ENCODE measurements at regions not wholly inside any gene's neighbourhood (a gene's known extent, or its start where the extent isn't known, plus 50 kb on each side); places are given as distances from the start of the nearest gene placed in this dataset.
"Not testable (repeated sequence)": the region's sequence is repeated elsewhere in the genome, so short reads cannot be mapped to it uniquely, and the experiment has no call there.

- Mint-ChIP-seq H3K9me3 (no peaks in the 10 kb centered on the region), H3K27ac (no peak overlapping the region), H3K36me3 (no peaks in the 10 kb centered on the region), H3K4me3 (no peak overlapping the region), H3K4me1 (no peaks in the 10 kb centered on the region), H3K27me3 (peaks cover 17% of the 10 kb centered on the region)
- DNase-seq, result no peak
Measured at GRCh38 chr11:134503596-134503995, 91.6 kb upstream of the B3GAT1 start.

GRCh38 chr11:134503100-134503499 is 91.1 kb upstream of the B3GAT1 start:
- Mint-ChIP-seq H3K4me3 (no peak overlapping the region), H3K36me3 (no peaks in the 10 kb centered on the region), H3K27me3 (peaks cover 17% of the 10 kb centered on the region), H3K9me3 (no peaks in the 10 kb centered on the region), H3K27ac (no peak overlapping the region), H3K4me1 (no peaks in the 10 kb centered on the region)
- no peak for DNase-seq

- H3K9me3 Mint-ChIP-seq, result no peaks in the 10 kb centered on the region
- H3K27me3 Mint-ChIP-seq, result peaks cover 23% of the 10 kb centered on the region
- H3K36me3 Mint-ChIP-seq, result no peaks in the 10 kb centered on the region
- no peak for DNase-seq
- H3K4me1 Mint-ChIP-seq, result no peaks in the 10 kb centered on the region
- no peak overlapping the region for H3K27ac Mint-ChIP-seq
- no peak overlapping the region for H3K4me3 Mint-ChIP-seq
Measured at GRCh38 chr11:134502153-134502550, 90.1 kb upstream of the B3GAT1 start.

- H3K27ac Mint-ChIP-seq, result no peak overlapping the region
- no peaks in the 10 kb centered on the region for H3K36me3 Mint-ChIP-seq
- DNase-seq, result no peak
- no peaks in the 10 kb centered on the region for H3K4me1 Mint-ChIP-seq
- H3K4me3 Mint-ChIP-seq, result no peak overlapping the region
- H3K27me3 Mint-ChIP-seq, result peaks cover 23% of the 10 kb centered on the region
- H3K9me3 Mint-ChIP-seq, result peaks cover 3% of the 10 kb centered on the region
Measured at GRCh38 chr11:134501406-134502152, 89.5 kb upstream of the B3GAT1 start.

- Mint-ChIP-seq H3K4me1 (no peaks in the 10 kb centered on the region), H3K27me3 (peaks cover 26% of the 10 kb centered on the region), H3K4me3 (no peak overlapping the region), H3K27ac (no peak overlapping the region), H3K36me3 (no peaks in the 10 kb centered on the region), H3K9me3 (peaks cover 9% of the 10 kb centered on the region)
- no peak for DNase-seq
Measured at GRCh38 chr11:134500621-134501020, 88.6 kb upstream of the B3GAT1 start.

- H3K27me3 Mint-ChIP-seq, result peaks cover 30% of the 10 kb centered on the region
- peaks cover 3% of the 10 kb centered on the region for H3K36me3 Mint-ChIP-seq
- H3K9me3 Mint-ChIP-seq, result peaks cover 14% of the 10 kb centered on the region
- H3K4me3 Mint-ChIP-seq, result no peak overlapping the region
- no peaks in the 10 kb centered on the region for H3K4me1 Mint-ChIP-seq
- no peak overlapping the region for H3K27ac Mint-ChIP-seq
- DNase-seq, result no peak
Measured at GRCh38 chr11:134499990-134500389, 87.9 kb upstream of the B3GAT1 start.

GRCh38 chr11:134498326-134499139 is 86.5 kb upstream of the B3GAT1 start:
- no peak overlapping the region for H3K4me3 Mint-ChIP-seq
- H3K27me3 Mint-ChIP-seq, result peaks cover 25% of the 10 kb centered on the region
- H3K27ac Mint-ChIP-seq, result no peak overlapping the region
- H3K9me3 Mint-ChIP-seq, result peaks cover 20% of the 10 kb centered on the region
- H3K4me1 Mint-ChIP-seq, result no peaks in the 10 kb centered on the region
- DNase-seq, result no peak
- H3K36me3 Mint-ChIP-seq, result peaks cover 3% of the 10 kb centered on the region

GRCh38 chr11:134497586-134497985 is 85.5 kb upstream of the B3GAT1 start:
- Mint-ChIP-seq H3K9me3 (peaks cover 24% of the 10 kb centered on the region), H3K4me3 (no peak overlapping the region), H3K4me1 (no peaks in the 10 kb centered on the region), H3K27ac (no peak overlapping the region), H3K36me3 (peaks cover 3% of the 10 kb centered on the region), H3K27me3 (peaks cover 21% of the 10 kb centered on the region)
- no peak for DNase-seq

- not testable (repeated sequence) for H3K4me3 Mint-ChIP-seq, DNase-seq, H3K27ac Mint-ChIP-seq, H3K36me3 Mint-ChIP-seq, H3K4me1 Mint-ChIP-seq
- H3K9me3 Mint-ChIP-seq, result peaks cover 24% of the 10 kb centered on the region
- peaks cover 18% of the 10 kb centered on the region for H3K27me3 Mint-ChIP-seq
Measured at GRCh38 chr11:134496058-134496457, 84.0 kb upstream of the B3GAT1 start.

- not testable (repeated sequence) for H3K36me3 Mint-ChIP-seq, H3K27ac Mint-ChIP-seq, H3K4me1 Mint-ChIP-seq, H3K4me3 Mint-ChIP-seq, DNase-seq
- peaks cover 24% of the 10 kb centered on the region for H3K9me3 Mint-ChIP-seq
- peaks cover 18% of the 10 kb centered on the region for H3K27me3 Mint-ChIP-seq
Measured at GRCh38 chr11:134494395-134494794, 82.4 kb upstream of the B3GAT1 start.

- H3K9me3 Mint-ChIP-seq, result peaks cover 24% of the 10 kb centered on the region
- H3K4me1 Mint-ChIP-seq, H3K27ac Mint-ChIP-seq, H3K36me3 Mint-ChIP-seq, DNase-seq, H3K4me3 Mint-ChIP-seq: not testable (repeated sequence)
- peaks cover 10% of the 10 kb centered on the region for H3K27me3 Mint-ChIP-seq
Measured at GRCh38 chr11:134492411-134492810, 80.4 kb upstream of the B3GAT1 start.

GRCh38 chr11:134489728-134490127 is 77.7 kb upstream of the B3GAT1 start:
- Mint-ChIP-seq H3K9me3 (peaks cover 7% of the 10 kb centered on the region), H3K27me3 (peaks cover 4% of the 10 kb centered on the region), H3K4me1 (no peaks in the 10 kb centered on the region), H3K27ac (no peak overlapping the region), H3K36me3 (no peaks in the 10 kb centered on the region), H3K4me3 (no peak overlapping the region)
- DNase-seq, result no peak

- no peak overlapping the region for H3K4me3 Mint-ChIP-seq
- peaks cover 6% of the 10 kb centered on the region for H3K9me3 Mint-ChIP-seq
- no peaks in the 10 kb centered on the region for H3K36me3 Mint-ChIP-seq
- peaks cover 4% of the 10 kb centered on the region for H3K27me3 Mint-ChIP-seq
- DNase-seq, result no peak
- no peak overlapping the region for H3K27ac Mint-ChIP-seq
- no peaks in the 10 kb centered on the region for H3K4me1 Mint-ChIP-seq
Measured at GRCh38 chr11:134488913-134489312, 76.9 kb upstream of the B3GAT1 start.

- no peak overlapping the region for H3K4me3 Mint-ChIP-seq
- peaks cover 4% of the 10 kb centered on the region for H3K27me3 Mint-ChIP-seq
- no peaks in the 10 kb centered on the region for H3K4me1 Mint-ChIP-seq
- H3K36me3 Mint-ChIP-seq, result no peaks in the 10 kb centered on the region
- no peak for DNase-seq
- H3K9me3 Mint-ChIP-seq, result peaks cover 4% of the 10 kb centered on the region
- H3K27ac Mint-ChIP-seq, result no peak overlapping the region
Measured at GRCh38 chr11:134488512-134488911, 76.5 kb upstream of the B3GAT1 start.

- Mint-ChIP-seq H3K27ac (no peak overlapping the region), H3K9me3 (no peaks in the 10 kb centered on the region), H3K4me1 (no peaks in the 10 kb centered on the region), H3K27me3 (peaks cover 4% of the 10 kb centered on the region), H3K4me3 (no peak overlapping the region), H3K36me3 (no peaks in the 10 kb centered on the region)
- DNase-seq, result no peak
Measured at GRCh38 chr11:134487696-134488095, 75.7 kb upstream of the B3GAT1 start.

GRCh38 chr11:134486704-134487103 is 74.7 kb upstream of the B3GAT1 start:
- Mint-ChIP-seq H3K9me3 (no peaks in the 10 kb centered on the region), H3K27ac (no peak overlapping the region), H3K4me3 (no peak overlapping the region)

More at GRCh38 chr11:134486704-134487103, 74.7 kb upstream of the B3GAT1 start:
- Mint-ChIP-seq H3K27me3 (peaks cover 4% of the 10 kb centered on the region), H3K4me1 (no peaks in the 10 kb centered on the region), H3K36me3 (no peaks in the 10 kb centered on the region)
- no peak for DNase-seq
